SK-N-MC (cell line): ENCODE measurements at regions not wholly inside any gene's neighbourhood (a gene's known extent, or its start where the extent isn't known, plus 50 kb on each side); places are given as distances from the start of the nearest gene placed in this dataset.

Experiments used
- EZH2 ChIP-seq: fragments of 200-600 bp; sonication (generic); IDR thresholded peaks from one replicate; pipeline ENCODE4 v1.6.1; 2017; ENCODE audit warnings: antibody characterized with exemption
- POLR2AphosphoS5 ChIP-seq: IDR thresholded peaks from 2 replicates; pipeline ENCODE4 v1.6.1; 2012; ENCODE audit warnings: mild to moderate bottlenecking, low read depth, low read length, borderline replicate concordance

- TF ChIP-seq EZH2 (no peak), POLR2AphosphoS5 (no peak)
These were observed 588.8 kb upstream of the KLF4 start for GRCh38 chr9:108078375-108078774.
